Mesenchymal stem cell (in vitro differentiated cells and primary cell): ENCODE measurements at regions not wholly inside any gene's neighbourhood (a gene's known extent, or its start where the extent isn't known, plus 50 kb on each side); places are given as distances from the start of the nearest gene placed in this dataset.
A peak's percentile ranks its signal among the peaks of the same experiment; 100 is the strongest.

Experiments
- DNase-seq: peaks from one replicate; pipeline ENCODE4 v3.0.0-alpha.2; 2013
- H2AFZ ChIP-seq: one replicate; pipeline ENCODE4 v1.6.1; 2013; ENCODE audit warnings: low read depth, mild to moderate bottlenecking, control low read depth, inconsistent platforms, low read length, moderate library complexity
- H2AK5ac ChIP-seq: 2 replicates; pipeline ENCODE4 v1.6.1; 2013; ENCODE audit warnings: low read length, moderate library complexity, mild to moderate bottlenecking, inconsistent platforms; ENCODE audit not compliant: severe bottlenecking
- H2BK120ac ChIP-seq: one replicate; pipeline ENCODE4 v1.6.1; 2013; ENCODE audit warnings: low read depth, mild to moderate bottlenecking, inconsistent platforms, low read length, moderate library complexity
- H2BK12ac ChIP-seq, 2 experiments: one replicate each; pipeline ENCODE4 v1.6.1; 2013; ENCODE audit warnings: inconsistent platforms in 2 of 2, low read length in 2 of 2, mild to moderate bottlenecking in 2 of 2, moderate library complexity in 2 of 2, control low read depth in 1 of 2
- H2BK15ac ChIP-seq: one replicate; pipeline ENCODE4 v1.6.1; 2013; ENCODE audit warnings: mild to moderate bottlenecking, low read depth, inconsistent platforms; ENCODE audit not compliant: poor library complexity, severe bottlenecking
- H2BK5ac ChIP-seq: 2 replicates; pipeline ENCODE4 v1.6.1; 2013; ENCODE audit warnings: low read depth, mild to moderate bottlenecking, low read length, control low read depth, inconsistent platforms; ENCODE audit not compliant: poor library complexity, severe bottlenecking
- H3K14ac ChIP-seq, 2 experiments: one replicate each; pipeline ENCODE4 v1.6.1; 2013; ENCODE audit warnings: inconsistent platforms in 2 of 2, low read length in 2 of 2, control low read depth in 1 of 2, mild to moderate bottlenecking in 1 of 2, moderate library complexity in 1 of 2
- H3K18ac ChIP-seq, 2 experiments: one replicate each; pipeline ENCODE4 v1.6.1; 2013; ENCODE audit warnings: inconsistent platforms in 2 of 2, low read length in 2 of 2, control low read depth in 1 of 2, low read depth in 1 of 2, mild to moderate bottlenecking in 1 of 2
- H3K23ac ChIP-seq, 2 experiments: one replicate each; pipeline ENCODE4 v1.6.1; 2013; ENCODE audit warnings: inconsistent platforms in 2 of 2, low read length in 2 of 2, mild to moderate bottlenecking in 2 of 2, moderate library complexity in 2 of 2, control low read depth in 1 of 2
- H3K27ac ChIP-seq: 2 replicates; pipeline ENCODE4 v1.5.1; 2013; ENCODE audit warnings: mild to moderate bottlenecking, moderate library complexity, low read length, control low read depth, inconsistent platforms; ENCODE audit not compliant: poor library complexity, severe bottlenecking
- H3K27me3 ChIP-seq, 2 experiments: 2 replicates each; pipeline versions ENCODE4 v1.6.1 to v1.7.0; 2013; ENCODE audit warnings: low read length in 2 of 2, mild to moderate bottlenecking in 2 of 2, moderate library complexity in 2 of 2, control low read depth in 1 of 2, inconsistent platforms in 1 of 2; ENCODE audit not compliant: control insufficient read depth in 1 of 2, insufficient read depth in 1 of 2
- H3K36me3 ChIP-seq, 2 experiments: 2 replicates each; pipeline versions ENCODE4 v1.6.1 to v1.7.0; 2013; ENCODE audit warnings: low read length in 2 of 2, control low read depth in 1 of 2, inconsistent platforms in 1 of 2, low read depth in 1 of 2, mild to moderate bottlenecking in 1 of 2; ENCODE audit not compliant: insufficient read depth in 2 of 2, control insufficient read depth in 1 of 2
- H3K4ac ChIP-seq, 2 experiments: one replicate each; pipeline ENCODE4 v1.6.1; 2013; ENCODE audit warnings: inconsistent platforms in 2 of 2, low read length in 2 of 2, mild to moderate bottlenecking in 2 of 2, moderate library complexity in 2 of 2, control low read depth in 1 of 2, low read depth in 1 of 2
- H3K4me1 ChIP-seq: 2 replicates; pipeline ENCODE4 v1.6.1; 2013; ENCODE audit warnings: low read depth, low read length, control low read depth; ENCODE audit not compliant: control insufficient read depth, insufficient read depth
- H3K4me2 ChIP-seq: 2 replicates; pipeline ENCODE4 v1.6.1; 2013; ENCODE audit warnings: low read length, mild to moderate bottlenecking, inconsistent platforms; ENCODE audit not compliant: poor library complexity, severe bottlenecking
- H3K4me3 ChIP-seq, 2 experiments: 2 replicates each; pipeline versions ENCODE4 v1.5.1 to v1.7.0; 2013; ENCODE audit warnings: low read length in 2 of 2, mild to moderate bottlenecking in 2 of 2, control low read depth in 1 of 2, low read depth in 1 of 2; ENCODE audit not compliant: insufficient read depth in 1 of 2
- H3K79me1 ChIP-seq: replicated peaks from 2 replicates; pipeline ENCODE4 v1.6.1; 2013; ENCODE audit warnings: mild to moderate bottlenecking, control low read depth, low read length, inconsistent platforms; ENCODE audit not compliant: poor library complexity, severe bottlenecking
- H3K9ac ChIP-seq: 2 replicates; pipeline ENCODE4 v1.7.0; 2013; ENCODE audit warnings: mild to moderate bottlenecking, low read length, moderate library complexity
- H3K9me3 ChIP-seq: 2 replicates; pipeline ENCODE4 v1.7.0; 2013; ENCODE audit warnings: mild to moderate bottlenecking, low read length; ENCODE audit not compliant: control insufficient read depth
- H4K8ac ChIP-seq: one replicate; pipeline ENCODE4 v1.6.1; 2013; ENCODE audit warnings: inconsistent platforms, mild to moderate bottlenecking, low read length, moderate library complexity
- H4K91ac ChIP-seq: one replicate; pipeline ENCODE4 v1.6.1; 2013; ENCODE audit warnings: mild to moderate bottlenecking, low read length, inconsistent platforms
- WGBS: methylation state at CpG from one replicate; pipeline ENCODE4 v1.1.7; 2013; ENCODE audit warnings: mixed read lengths; 5-methylcytosine and 5-hydroxymethylcytosine counted together

DNA sequence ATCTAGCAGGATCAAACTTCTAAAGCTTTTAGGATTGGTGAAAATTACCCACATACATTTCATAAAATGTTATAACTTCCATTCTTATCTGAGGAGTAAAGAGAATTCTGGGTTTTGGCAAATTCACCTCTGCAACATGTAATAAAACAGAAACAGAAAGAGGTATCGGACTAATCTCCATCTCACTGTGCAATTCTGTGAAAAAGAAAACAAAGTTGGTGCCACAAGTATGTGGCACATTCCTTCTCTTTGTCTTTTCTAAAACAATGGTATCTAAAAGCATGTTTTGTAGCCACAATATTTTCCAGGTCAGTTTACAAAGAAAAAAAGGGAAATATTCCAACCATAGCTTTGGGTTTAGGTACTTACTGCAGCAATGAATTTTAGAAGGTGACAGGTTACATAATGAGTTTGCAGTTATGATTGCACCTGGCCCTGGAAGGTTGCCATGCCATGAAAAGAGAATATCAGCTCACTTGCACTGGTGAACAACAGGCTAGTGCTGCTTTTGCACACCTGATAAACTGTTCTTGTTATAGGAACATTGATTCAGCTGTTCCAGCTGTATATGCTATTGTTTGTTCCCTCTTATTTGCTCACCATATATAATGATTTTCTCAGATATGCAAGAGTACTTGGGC, 491.3 kb upstream of the MEF2C start:
- H3K4me1 ChIP-seq: no peaks in the 10 kb centered on the region
- no peak for DNase-seq
- no peaks in the 10 kb centered on the region for H3K36me3 ChIP-seq
- no peaks in the 10 kb centered on the region for H3K27me3 ChIP-seq
- no peak overlapping the region for H3K14ac ChIP-seq
- no peak overlapping the region for H3K4me2 ChIP-seq
- H3K4ac ChIP-seq: no peak overlapping the region
- no peak overlapping the region for H3K18ac ChIP-seq
- no peak overlapping the region for H2BK5ac ChIP-seq
- no peak overlapping the region for H2BK120ac ChIP-seq
- no peak overlapping the region for H3K4me3 ChIP-seq
- H2AK5ac ChIP-seq: no peak overlapping the region
- 100% methylated on average over 1 of the region's 1 CpG for WGBS
- H3K23ac ChIP-seq: no peak overlapping the region
- no peak overlapping the region for H4K8ac ChIP-seq
- H3K9me3 ChIP-seq: no peaks in the 10 kb centered on the region
- no peak overlapping the region for H4K91ac ChIP-seq
- no peak overlapping the region for H2BK15ac ChIP-seq
- no peaks in the 10 kb centered on the region for H3K79me1 ChIP-seq
- H2AFZ ChIP-seq: no peak overlapping the region
- no peak overlapping the region for H3K27ac ChIP-seq
- H2BK12ac ChIP-seq: no peak overlapping the region
- no peak overlapping the region for H3K9ac ChIP-seq

DNA sequence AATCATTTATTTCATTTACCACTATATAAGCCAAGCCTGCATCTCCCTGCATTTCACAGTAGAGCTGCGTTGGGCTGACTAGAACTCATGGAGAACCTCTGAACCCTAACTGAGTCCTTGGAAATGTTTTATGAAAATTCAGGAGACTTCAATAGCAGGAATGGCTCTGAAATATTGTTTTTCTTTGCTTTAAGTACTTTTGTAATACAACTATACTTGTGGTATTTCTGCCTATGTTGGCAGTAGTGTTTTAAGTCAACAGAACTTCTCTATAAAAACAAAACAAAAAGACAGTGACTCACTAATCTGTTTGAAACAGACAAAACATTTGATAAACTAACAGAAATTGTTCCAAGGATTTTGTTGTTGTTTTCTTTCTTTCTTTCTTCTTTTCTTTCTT, 489.2 kb upstream of the MEF2C start:
- H3K4ac ChIP-seq: no peak overlapping the region
- H2BK5ac ChIP-seq: no peak overlapping the region
- H3K4me3 ChIP-seq: no peak overlapping the region
- no peak overlapping the region for H2AFZ ChIP-seq
- H3K18ac ChIP-seq: no peak overlapping the region
- DNase-seq: peak; percentile 27
- no peak overlapping the region for H2BK15ac ChIP-seq
- H2BK12ac ChIP-seq: no peak overlapping the region
- H3K36me3 ChIP-seq: no peaks in the 10 kb centered on the region
- no peak overlapping the region for H4K91ac ChIP-seq
- no peak overlapping the region for H2BK120ac ChIP-seq
- no peak overlapping the region for H3K9ac ChIP-seq
- H2AK5ac ChIP-seq: no peak overlapping the region
- no peak overlapping the region for H3K14ac ChIP-seq
- no peaks in the 10 kb centered on the region for H3K27me3 ChIP-seq
- no peak overlapping the region for H4K8ac ChIP-seq
- no peak overlapping the region for H3K27ac ChIP-seq
- H3K23ac ChIP-seq: no peak overlapping the region
- WGBS: 100% methylated on average over 1 of the region's 1 CpG
- no peaks in the 10 kb centered on the region for H3K4me1 ChIP-seq
- no peaks in the 10 kb centered on the region for H3K79me1 ChIP-seq
- no peaks in the 10 kb centered on the region for H3K9me3 ChIP-seq
- H3K4me2 ChIP-seq: no peak overlapping the region

DNA sequence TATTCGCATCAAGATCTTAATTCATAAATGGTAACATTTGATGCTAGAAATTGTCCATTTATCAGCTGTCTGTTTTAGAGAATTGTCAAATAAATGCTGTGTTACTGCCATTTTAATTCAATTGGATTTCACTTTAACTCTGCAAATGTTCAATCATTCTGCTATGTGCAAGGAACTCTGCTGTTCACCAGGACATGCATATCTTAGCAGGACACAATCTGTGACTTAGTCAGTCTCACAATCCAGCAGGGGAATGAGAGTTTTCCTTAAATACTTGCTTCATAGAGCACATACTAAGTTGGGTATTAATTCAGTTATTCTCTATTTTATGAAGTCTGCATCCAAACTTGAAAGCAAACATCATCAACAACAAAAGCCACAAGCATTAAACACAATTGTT, 488.7 kb upstream of the MEF2C start:
- Histone ChIP-seq H3K9me3 (no peaks in the 10 kb centered on the region), H3K23ac (no peak overlapping the region), H3K4me2 (no peak overlapping the region), H2BK15ac (no peak overlapping the region), H3K4ac (no peak overlapping the region), H3K27me3 (no peaks in the 10 kb centered on the region), H4K8ac (no peak overlapping the region), H3K27ac (no peak overlapping the region), H3K4me1 (no peaks in the 10 kb centered on the region), H2BK5ac (no peak overlapping the region), H2BK120ac (no peak overlapping the region), H3K79me1 (no peaks in the 10 kb centered on the region), H3K4me3 (no peak overlapping the region), H3K36me3 (no peaks in the 10 kb centered on the region), H2BK12ac (no peak overlapping the region), H3K9ac (no peak overlapping the region), H2AK5ac (no peak overlapping the region), H3K18ac (no peak overlapping the region), H4K91ac (no peak overlapping the region), H3K14ac (no peak overlapping the region), H2AFZ (no peak overlapping the region)
- no CpG with 5 or more reads among the region's 1 CpG for WGBS
- DNase-seq: no peak

DNA sequence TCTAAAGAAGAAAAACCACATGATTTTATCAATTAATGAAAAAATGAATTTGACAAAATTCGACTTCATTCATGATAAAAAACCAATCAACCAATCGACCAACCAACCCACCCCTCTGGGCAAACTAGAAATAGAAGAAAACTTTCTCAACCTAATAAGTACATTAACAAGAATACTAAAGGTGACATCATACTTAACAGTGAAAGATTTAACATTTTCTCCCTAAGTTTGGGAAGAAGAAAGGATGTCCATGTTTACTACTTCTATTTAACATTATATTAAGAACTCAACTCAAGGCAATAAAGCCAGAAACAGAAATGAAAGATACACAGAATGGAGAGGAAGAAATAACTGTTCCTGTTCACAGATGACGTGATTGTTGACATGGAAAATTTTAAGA, 476.1 kb upstream of the MEF2C start:
- Histone ChIP-seq H3K4me1 (no peaks in the 10 kb centered on the region), H3K27me3 (no peaks in the 10 kb centered on the region), H2BK5ac (no peak overlapping the region), H3K27ac (no peak overlapping the region), H3K4me2 (no peak overlapping the region), H2AFZ (no peak overlapping the region), H3K4ac (no peak overlapping the region), H3K9ac (no peak overlapping the region), H3K4me3 (no peak overlapping the region), H2BK12ac (no peak overlapping the region), H2BK15ac (no peak overlapping the region), H4K91ac (no peak overlapping the region), H3K18ac (no peak overlapping the region), H3K79me1 (no peaks in the 10 kb centered on the region), H3K14ac (no peak overlapping the region), H2BK120ac (no peak overlapping the region), H3K23ac (no peak overlapping the region), H2AK5ac (no peak overlapping the region), H3K9me3 (no peaks in the 10 kb centered on the region), H3K36me3 (no peaks in the 10 kb centered on the region), H4K8ac (no peak overlapping the region)
- WGBS: 100% methylated on average over 1 of the region's 3 CpGs
- no peak for DNase-seq
